SK-N-SH (cell line): ENCODE measurements at regions not wholly inside any gene's neighbourhood (a gene's known extent, or its start where the extent isn't known, plus 50 kb on each side); places are given as distances from the start of the nearest gene placed in this dataset.

ENCODE experiments used
- CTCF ChIP-seq: fragments of 200-600 bp; sonication (generic); IDR thresholded peaks from 2 replicates; pipeline ENCODE4 v1.6.1; 2017; ENCODE audit warnings: antibody characterized with exemption, mild to moderate bottlenecking, moderate library complexity
- FOXM1 ChIP-seq: IDR thresholded peaks from 2 replicates; pipeline ENCODE4 v1.4.0; 2012; ENCODE audit warnings: low read depth, mild to moderate bottlenecking

DNA sequence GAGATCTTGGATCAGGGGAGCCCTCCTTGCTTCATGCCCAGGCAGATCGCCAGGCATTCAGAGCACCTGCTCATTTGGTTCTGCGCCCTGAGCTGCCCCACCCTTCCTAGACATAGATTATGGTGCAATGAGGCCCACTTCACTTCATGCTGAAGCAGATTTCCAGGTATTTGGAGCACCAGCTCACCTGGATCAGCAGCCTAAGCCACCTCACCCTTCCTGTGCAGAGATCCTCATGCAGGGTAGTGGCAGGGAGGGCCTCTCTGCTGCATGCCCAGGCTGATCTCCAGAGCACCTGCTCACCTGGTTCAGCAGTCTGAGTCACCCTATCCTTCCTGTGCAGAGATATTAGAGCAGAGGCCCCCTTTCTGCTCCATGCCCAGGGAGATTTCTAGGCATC is 1966.1 kb downstream of the PCDH9 start:
- TF ChIP-seq FOXM1 (no peak), CTCF (no peak)
